HepG2 (cell line): ENCODE measurements at regions not wholly inside any gene's neighbourhood (a gene's known extent, or its start where the extent isn't known, plus 50 kb on each side); places are given as distances from the start of the nearest gene placed in this dataset.

Experiments
- ATAC-seq: fragments of 200-7000 bp; cut with Tn5 transposase; 3 replicates; pipeline ENCODE4 v1.9.1; 2020; ENCODE audit warnings: mild to moderate bottlenecking, moderate library complexity
- BruUV-seq: library from RNA; stranded (reverse); fragments of 400-500 nt; replicated peaks from 2 replicates; lab custom pipeline; 2021; lab: Mats Ljungman, UMichigan
- CTCF ChIA-PET: fragments of 300-600 bp; formaldehyde crosslinking; extraction: SDS; loops from one replicate; lab custom pipeline; 2021; ENCODE audit warnings: low total read pairs, inconsistent platforms, low intra/inter-chr PET ratio; lab: Yijun Ruan, JAX
- POLR2A ChIA-PET: fragments of 350-600 bp; sonication (Branson Sonifier 250); formaldehyde crosslinking; loops from one replicate; lab custom pipeline; 2020; ENCODE audit warnings: antibody characterized with exemption, inconsistent platforms; lab: Yijun Ruan, JAX
- DNase-seq: peaks from one replicate; pipeline ENCODE4 v3.0.0-alpha.2; 2015; ENCODE audit warnings: low spot score
- FAIRE-seq: peaks from 3 replicates; lab custom pipeline; 2011; peaks lifted over from hg19 to GRCh38; lab: Jason Lieb, UNC
- H2AFZ ChIP-seq: one replicate; pipeline ENCODE4 v1.6.1; 2011; ENCODE audit warnings: low read length, inconsistent platforms
- H3K27ac ChIP-seq: fragments of 300-600 bp; 3 replicates; pipeline ENCODE4 v1.8.0; 2011; ENCODE audit warnings: mixed run types, mild to moderate bottlenecking, mixed read lengths, low read length, inconsistent platforms; ENCODE audit not compliant: insufficient read depth; ENCODE audit errors: extremely low read length
- H3K27me3 ChIP-seq, 2 experiments: fragments of 200-600 bp in 1 of 2; 2 replicates in 1 of 2; 3 replicates in 1 of 2; pipeline versions ENCODE4 v1.6.0 to v1.8.0; 2011; ENCODE audit warnings: low read length in 2 of 2, mild to moderate bottlenecking in 2 of 2, moderate library complexity in 2 of 2, inconsistent platforms in 1 of 2; ENCODE audit not compliant: insufficient read depth in 2 of 2, control insufficient read depth in 1 of 2
- H3K36me3 ChIP-seq, 2 experiments: fragments of 200-600 bp in 1 of 2; replicated peaks in 1 of 2; 2 replicates in 1 of 2; 3 replicates in 1 of 2; pipeline versions ENCODE4 v1.5.1 to v1.8.0; 2011; ENCODE audit warnings: low read length in 2 of 2, inconsistent platforms in 1 of 2; ENCODE audit not compliant: insufficient read depth in 2 of 2, control insufficient read depth in 1 of 2
- H3K4me1 ChIP-seq: 2 replicates; pipeline ENCODE4 v1.5.1; 2012; ENCODE audit warnings: low read length, inconsistent platforms; ENCODE audit not compliant: insufficient read depth
- H3K4me2 ChIP-seq: 2 replicates; pipeline ENCODE4 v1.6.0; 2011; ENCODE audit warnings: low read depth, low read length, inconsistent platforms
- H3K4me3 ChIP-seq, 3 experiments: fragments of 200-600 bp in 1 of 3; sonication (generic), shearing (Covaris generic) in 1 of 3; replicated peaks in 1 of 3; 2 replicates each; pipeline ENCODE4 v1.5.1; 2011 to 2016; ENCODE audit warnings: low read length in 3 of 3, inconsistent platforms in 2 of 3, low read depth in 2 of 3, mild to moderate bottlenecking in 2 of 3, control low read depth in 1 of 3, mixed read lengths in 1 of 3; ENCODE audit not compliant: insufficient read depth in 1 of 3
- H3K79me2 ChIP-seq: one replicate; pipeline ENCODE4 v1.6.1; 2011; ENCODE audit warnings: low read length, inconsistent platforms; ENCODE audit not compliant: insufficient read depth
- H3K9ac ChIP-seq: 2 replicates; pipeline ENCODE4 v1.6.0; 2011; ENCODE audit warnings: mild to moderate bottlenecking, low read depth, low read length, inconsistent platforms; ENCODE audit not compliant: insufficient read depth
- H3K9me3 ChIP-seq: 2 replicates; pipeline ENCODE4 v1.5.1; 2012; ENCODE audit warnings: mild to moderate bottlenecking, low read length
- H4K20me1 ChIP-seq: 2 replicates; pipeline ENCODE4 v1.6.0; 2011; ENCODE audit warnings: inconsistent platforms, mild to moderate bottlenecking, low read length, moderate library complexity; ENCODE audit not compliant: insufficient read depth
- GATAD1 ChIP-seq: IDR thresholded peaks from 2 replicates; pipeline ENCODE4 v1.6.1; 2016; ENCODE audit warnings: missing genetic modification reagents, missing compliant biosample characterization
- HOMEZ ChIP-seq: IDR thresholded peaks from 2 replicates; pipeline ENCODE4 v1.6.1; 2016; ENCODE audit warnings: low read depth
- PTBP1 ChIP-seq: fragments of 200-400 bp; formaldehyde crosslinking; IDR thresholded peaks from 2 replicates; pipeline ENCODE4 v1.6.1; 2018; ENCODE audit warnings: low read length, low read depth; ENCODE audit not compliant: poor library complexity, severe bottlenecking
- STAT6 ChIP-seq: sonication (generic); formaldehyde crosslinking; IDR thresholded peaks from 2 replicates; pipeline ENCODE4 v1.4.0; 2020; ENCODE audit warnings: missing genetic modification reagents, mild to moderate bottlenecking, borderline replicate concordance
- WGBS: methylation state at CpG from one replicate; pipeline ENCODE4 v1.1.6; 2017; ENCODE audit warnings: low lambda C conversion rate; 5-methylcytosine and 5-hydroxymethylcytosine counted together
- in situ Hi-C: cut with HindIII; loops from 2 replicates; pipeline ENCODE4 v1.10.0; 2017; ENCODE audit warnings: low pct_unique_long_range_greater_than_20kb; ENCODE audit not compliant: extremely low pct_ligation_motif_present
- intact Hi-C: fragments of 100-400 bp; cut with micrococcal nuclease; formaldehyde crosslinking; loops from one replicate; pipeline ENCODE4 v1.10.0; 2022; ENCODE audit not compliant: unreplicated experiment
- TF ChIP-seq, protein P1 (sequence below): fragments of 450-650 bp; IDR thresholded peaks from 2 replicates; pipeline ENCODE4 v1.6.1; 2017; ENCODE audit warnings: mild to moderate bottlenecking

- no peak for FAIRE-seq
- ATAC-seq: no peak
- no peak overlapping the region for H3K27ac ChIP-seq
These were observed 213.9 kb downstream of the SOX4 start for GRCh38 chr6:21807299-21808044.

More at GRCh38 chr6:21807299-21808044, 213.9 kb downstream of the SOX4 start:
- no peak for TF ChIP-seq GATAD1
- TF ChIP-seq, protein P1, sequence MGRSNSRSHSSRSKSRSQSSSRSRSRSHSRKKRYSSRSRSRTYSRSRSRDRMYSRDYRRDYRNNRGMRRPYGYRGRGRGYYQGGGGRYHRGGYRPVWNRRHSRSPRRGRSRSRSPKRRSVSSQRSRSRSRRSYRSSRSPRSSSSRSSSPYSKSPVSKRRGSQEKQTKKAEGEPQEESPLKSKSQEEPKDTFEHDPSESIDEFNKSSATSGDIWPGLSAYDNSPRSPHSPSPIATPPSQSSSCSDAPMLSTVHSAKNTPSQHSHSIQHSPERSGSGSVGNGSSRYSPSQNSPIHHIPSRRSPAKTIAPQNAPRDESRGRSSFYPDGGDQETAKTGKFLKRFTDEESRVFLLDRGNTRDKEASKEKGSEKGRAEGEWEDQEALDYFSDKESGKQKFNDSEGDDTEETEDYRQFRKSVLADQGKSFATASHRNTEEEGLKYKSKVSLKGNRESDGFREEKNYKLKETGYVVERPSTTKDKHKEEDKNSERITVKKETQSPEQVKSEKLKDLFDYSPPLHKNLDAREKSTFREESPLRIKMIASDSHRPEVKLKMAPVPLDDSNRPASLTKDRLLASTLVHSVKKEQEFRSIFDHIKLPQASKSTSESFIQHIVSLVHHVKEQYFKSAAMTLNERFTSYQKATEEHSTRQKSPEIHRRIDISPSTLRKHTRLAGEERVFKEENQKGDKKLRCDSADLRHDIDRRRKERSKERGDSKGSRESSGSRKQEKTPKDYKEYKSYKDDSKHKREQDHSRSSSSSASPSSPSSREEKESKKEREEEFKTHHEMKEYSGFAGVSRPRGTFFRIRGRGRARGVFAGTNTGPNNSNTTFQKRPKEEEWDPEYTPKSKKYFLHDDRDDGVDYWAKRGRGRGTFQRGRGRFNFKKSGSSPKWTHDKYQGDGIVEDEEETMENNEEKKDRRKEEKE: no peak
- TF ChIP-seq HOMEZ (CRISPR knock-in tag): no peak
- TF ChIP-seq PTBP1: no peak
- no peak for TF ChIP-seq STAT6
- BruUV-seq: no TSS peak
- Histone ChIP-seq H2AFZ (no peak overlapping the region), H3K27me3 (peaks cover 0 to 5% of the 10 kb centered on the region in 2 experiments; a peak in 1 of 5 replicates), H3K9me3 (no peaks in the 10 kb centered on the region), H3K9ac (no peak overlapping the region), H3K4me2 (no peak overlapping the region), H3K36me3 (no peaks in the 10 kb centered on the region), H3K4me1 (no peaks in the 10 kb centered on the region), H3K79me2 (no peaks in the 10 kb centered on the region), H4K20me1 (no peaks in the 10 kb centered on the region), H3K4me3 (no peak overlapping the region)
- 25% methylated on average over 2 of the region's 2 CpGs for WGBS
- ChIA-PET POLR2A (no interaction called here), CTCF (no interaction called here)
- DNase-seq: no peak
- intact Hi-C loops (no loop called here), in situ Hi-C loops (no loop called here)
